ENCODE measurements at regions not wholly inside any gene's neighbourhood (a gene's known extent, or its start where the extent isn't known, plus 50 kb on each side); places are given as distances from the start of the nearest gene placed in this dataset.

- no peak overlapping the region for H3K4me3 Mint-ChIP-seq
- H3K36me3 Mint-ChIP-seq (ENCODE audit: low read depth), result no peaks in the 10 kb centered on the region
- no peaks in the 10 kb centered on the region for H3K27me3 Mint-ChIP-seq
- no peaks in the 10 kb centered on the region for H3K4me1 Mint-ChIP-seq
- no peak overlapping the region for H3K27ac Mint-ChIP-seq
- H3K9me3 Mint-ChIP-seq, result no peaks in the 10 kb centered on the region
- no peak for ATAC-seq (replicated peaks)
These were observed 213.1 kb upstream of the ZBED5 start for GRCh38 chr11:11070976-11071375.

GRCh38 chr11:11069841-11070835 lies 212.3 kb upstream of the ZBED5 start:
- no peaks in the 10 kb centered on the region for H3K27me3 Mint-ChIP-seq
- H3K36me3 Mint-ChIP-seq (ENCODE audit: low read depth), result no peaks in the 10 kb centered on the region
- no peak for ATAC-seq (replicated peaks)
- H3K27ac Mint-ChIP-seq, result no peak overlapping the region
- no peaks in the 10 kb centered on the region for H3K4me1 Mint-ChIP-seq
- no peak overlapping the region for H3K4me3 Mint-ChIP-seq
- no peaks in the 10 kb centered on the region for H3K9me3 Mint-ChIP-seq

- no peaks in the 10 kb centered on the region for H3K4me1 Mint-ChIP-seq
- H3K27ac Mint-ChIP-seq, result no peak overlapping the region
- no peak overlapping the region for H3K4me3 Mint-ChIP-seq
- no peaks in the 10 kb centered on the region for H3K36me3 Mint-ChIP-seq (ENCODE audit: low read depth)
- no peak for ATAC-seq (replicated peaks)
- no peaks in the 10 kb centered on the region for H3K27me3 Mint-ChIP-seq
- no peaks in the 10 kb centered on the region for H3K9me3 Mint-ChIP-seq
These were observed 210.3 kb upstream of the ZBED5 start for GRCh38 chr11:11068113-11068512.

- ATAC-seq (replicated peaks), result no peak
- H3K4me1 Mint-ChIP-seq, result no peaks in the 10 kb centered on the region
- H3K9me3 Mint-ChIP-seq, result no peaks in the 10 kb centered on the region
- no peaks in the 10 kb centered on the region for H3K27me3 Mint-ChIP-seq
- no peaks in the 10 kb centered on the region for H3K36me3 Mint-ChIP-seq (ENCODE audit: low read depth)
- H3K27ac Mint-ChIP-seq, result no peak overlapping the region
- H3K4me3 Mint-ChIP-seq, result no peak overlapping the region
These were observed 207.5 kb upstream of the ZBED5 start for GRCh38 chr11:11065396-11065795.

- Mint-ChIP-seq H3K9me3 (peaks cover 22% of the 10 kb centered on the region), H3K36me3 (ENCODE audit: low read depth) (no peaks in the 10 kb centered on the region), H3K27me3 (peaks cover 7% of the 10 kb centered on the region), H3K27ac (no peak overlapping the region), H3K4me3 (no peak overlapping the region), H3K4me1 (no peaks in the 10 kb centered on the region)
- no peak for ATAC-seq (replicated peaks)
These were observed 199.6 kb upstream of the ZBED5 start for GRCh38 chr11:11057472-11057854.

- H3K4me3 Mint-ChIP-seq, result no peak overlapping the region
- H3K9me3 Mint-ChIP-seq, result peaks cover 22% of the 10 kb centered on the region
- no peaks in the 10 kb centered on the region for H3K4me1 Mint-ChIP-seq
- H3K27ac Mint-ChIP-seq, result no peak overlapping the region
- no peak for ATAC-seq (replicated peaks)
- no peaks in the 10 kb centered on the region for H3K36me3 Mint-ChIP-seq (ENCODE audit: low read depth)
- H3K27me3 Mint-ChIP-seq, result peaks cover 7% of the 10 kb centered on the region
These were observed 199.1 kb upstream of the ZBED5 start for GRCh38 chr11:11056749-11057471.

GRCh38 chr11:11056316-11056715 lies 198.5 kb upstream of the ZBED5 start:
- no peaks in the 10 kb centered on the region for H3K4me1 Mint-ChIP-seq
- H3K27me3 Mint-ChIP-seq, result peaks cover 7% of the 10 kb centered on the region
- no peak overlapping the region for H3K27ac Mint-ChIP-seq
- no peak overlapping the region for H3K4me3 Mint-ChIP-seq
- ATAC-seq (replicated peaks), result no peak
- no peaks in the 10 kb centered on the region for H3K36me3 Mint-ChIP-seq (ENCODE audit: low read depth)
- peaks cover 22% of the 10 kb centered on the region for H3K9me3 Mint-ChIP-seq

- no peaks in the 10 kb centered on the region for H3K9me3 Mint-ChIP-seq
- peaks cover 5% of the 10 kb centered on the region for H3K4me1 Mint-ChIP-seq
- no peak overlapping the region for H3K4me3 Mint-ChIP-seq
- no peak overlapping the region for H3K27ac Mint-ChIP-seq
- H3K36me3 Mint-ChIP-seq (ENCODE audit: low read depth), result no peaks in the 10 kb centered on the region
- ATAC-seq (replicated peaks), result no peak
- H3K27me3 Mint-ChIP-seq, result no peaks in the 10 kb centered on the region
These were observed 190.2 kb upstream of the ZBED5 start for GRCh38 chr11:11047851-11048610.

GRCh38 chr11:11046781-11047180 lies 188.9 kb upstream of the ZBED5 start:
- H3K36me3 Mint-ChIP-seq (ENCODE audit: low read depth), result no peaks in the 10 kb centered on the region
- no peak overlapping the region for H3K4me3 Mint-ChIP-seq
- no peak overlapping the region for H3K27ac Mint-ChIP-seq
- no peaks in the 10 kb centered on the region for H3K9me3 Mint-ChIP-seq
- ATAC-seq (replicated peaks), result no peak
- no peaks in the 10 kb centered on the region for H3K27me3 Mint-ChIP-seq
- peaks cover 5% of the 10 kb centered on the region for H3K4me1 Mint-ChIP-seq

GRCh38 chr11:11045156-11045930 lies 187.5 kb upstream of the ZBED5 start:
- no peaks in the 10 kb centered on the region for H3K27me3 Mint-ChIP-seq
- ATAC-seq (replicated peaks), result no peak
- peaks cover 5% of the 10 kb centered on the region for H3K4me1 Mint-ChIP-seq
- H3K9me3 Mint-ChIP-seq, result no peaks in the 10 kb centered on the region
- no peak overlapping the region for H3K4me3 Mint-ChIP-seq
- no peaks in the 10 kb centered on the region for H3K36me3 Mint-ChIP-seq (ENCODE audit: low read depth)
- no peak overlapping the region for H3K27ac Mint-ChIP-seq

- no peak for ATAC-seq (replicated peaks)
- Mint-ChIP-seq H3K9me3 (no peaks in the 10 kb centered on the region), H3K36me3 (ENCODE audit: low read depth) (no peaks in the 10 kb centered on the region), H3K27me3 (no peaks in the 10 kb centered on the region), H3K4me1 (peaks cover 5% of the 10 kb centered on the region), H3K4me3 (no peak overlapping the region), H3K27ac (no peak overlapping the region)
These were observed 186.4 kb upstream of the ZBED5 start for GRCh38 chr11:11044137-11044855.

GRCh38 chr11:11043721-11044120 lies 185.9 kb upstream of the ZBED5 start:
- no peaks in the 10 kb centered on the region for H3K9me3 Mint-ChIP-seq
- no peak overlapping the region for H3K27ac Mint-ChIP-seq

GRCh38 chr11:11039208-11039965 lies 181.5 kb upstream of the ZBED5 start:
- peaks cover 3% of the 10 kb centered on the region for H3K27me3 Mint-ChIP-seq
- no peak overlapping the region for H3K4me3 Mint-ChIP-seq
- H3K4me1 Mint-ChIP-seq, result no peaks in the 10 kb centered on the region
- H3K27ac Mint-ChIP-seq, result no peak overlapping the region
- no peaks in the 10 kb centered on the region for H3K9me3 Mint-ChIP-seq
- no peaks in the 10 kb centered on the region for H3K36me3 Mint-ChIP-seq (ENCODE audit: low read depth)
- no peak for ATAC-seq (replicated peaks)

More at GRCh38 chr11:11043721-11044120, 185.9 kb upstream of the ZBED5 start:
- H3K36me3 Mint-ChIP-seq (ENCODE audit: low read depth), result no peaks in the 10 kb centered on the region
- no peak overlapping the region for H3K4me3 Mint-ChIP-seq
- peaks cover 5% of the 10 kb centered on the region for H3K4me1 Mint-ChIP-seq
- no peak for ATAC-seq (replicated peaks)
- no peaks in the 10 kb centered on the region for H3K27me3 Mint-ChIP-seq
